Heart left ventricle (tissue), 13 donors: ENCODE measurements at regions not wholly inside any gene's neighbourhood (a gene's known extent, or its start where the extent isn't known, plus 50 kb on each side); places are given as distances from the start of the nearest gene placed in this dataset.

ENCODE experiments used
- POLR2A ChIP-seq, 2 donors: fragments of 450-650 bp; IDR thresholded peaks; one replicate each; pipeline ENCODE4 v1.6.1; 2017; ENCODE audit warnings: antibody characterized with exemption in 2 of 2, mild to moderate bottlenecking in 2 of 2, moderate library complexity in 2 of 2
- TF ChIP-seq, protein P1 (sequence below), 12 donors: fragments of 200-600 bp; sonication (generic) in 4 of 12; IDR thresholded peaks; one replicate each; pipeline versions ENCODE4 v1.5.0 to v1.8.0; 2018 to 2022; ENCODE audit warnings: antibody characterized with exemption in 12 of 12, mild to moderate bottlenecking in 5 of 12
- donor health status: ischemic (EF 13 %, LVEDD 7.1; RV severe dilation, severe dysfunction).
- donor health status: DM: no; HTN: yes; CAD: no.
- donor health status: DM: no; HTN: no; CAD: no.
- donor health status: ischemic (EF 25% LVEDD 6.9; RV normal size, moderate dysfunction).
- donor health status: ischemic (EF 25% LVEDD 5.7; RV mildly dilated, moderate dysfunction).
- donor health status: ischemic (EF 35%, LVEDD 5.7; RV mildly dilated, moderate dysfunction).
- donor health status: nonischemic (EF 11% LVEDD 7.7; RV severe dilation, severe dysfunction).
- donor health status: DM: yes; HTN: yes; CAD: no.
- donor health status: PGD.
- donor health status: ischemic (EF 29% LVEDD 5.4; RV normal size, mild dysfunction).
- donor health status: nonischemic (EF 23%, LVEDD 6.1; RV moderate dilation, normal function).

DNA sequence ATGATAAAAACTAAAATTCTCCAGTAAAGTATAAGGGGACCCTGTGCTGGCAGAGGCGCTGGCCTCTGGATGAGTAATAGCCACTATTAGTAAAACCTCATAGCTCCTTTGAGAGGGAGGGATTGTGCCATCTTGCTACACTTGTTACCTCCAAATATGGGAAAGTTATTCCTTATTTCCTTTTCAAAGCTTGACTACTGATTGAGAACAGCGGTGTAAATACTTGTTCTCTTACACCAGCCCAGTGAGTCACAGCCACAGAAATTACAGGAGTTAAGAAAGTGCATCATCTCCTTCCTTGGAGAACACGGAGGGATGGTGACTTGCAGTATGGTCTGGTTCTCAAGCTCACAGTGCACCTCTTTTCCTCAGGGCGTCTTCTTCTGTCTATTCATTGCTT lies 379.0 kb downstream of the EFNB2 start:
- TF ChIP-seq POLR2A (IDR thresholded peaks at IDR 0.05), result no peak
- TF ChIP-seq, protein P1, sequence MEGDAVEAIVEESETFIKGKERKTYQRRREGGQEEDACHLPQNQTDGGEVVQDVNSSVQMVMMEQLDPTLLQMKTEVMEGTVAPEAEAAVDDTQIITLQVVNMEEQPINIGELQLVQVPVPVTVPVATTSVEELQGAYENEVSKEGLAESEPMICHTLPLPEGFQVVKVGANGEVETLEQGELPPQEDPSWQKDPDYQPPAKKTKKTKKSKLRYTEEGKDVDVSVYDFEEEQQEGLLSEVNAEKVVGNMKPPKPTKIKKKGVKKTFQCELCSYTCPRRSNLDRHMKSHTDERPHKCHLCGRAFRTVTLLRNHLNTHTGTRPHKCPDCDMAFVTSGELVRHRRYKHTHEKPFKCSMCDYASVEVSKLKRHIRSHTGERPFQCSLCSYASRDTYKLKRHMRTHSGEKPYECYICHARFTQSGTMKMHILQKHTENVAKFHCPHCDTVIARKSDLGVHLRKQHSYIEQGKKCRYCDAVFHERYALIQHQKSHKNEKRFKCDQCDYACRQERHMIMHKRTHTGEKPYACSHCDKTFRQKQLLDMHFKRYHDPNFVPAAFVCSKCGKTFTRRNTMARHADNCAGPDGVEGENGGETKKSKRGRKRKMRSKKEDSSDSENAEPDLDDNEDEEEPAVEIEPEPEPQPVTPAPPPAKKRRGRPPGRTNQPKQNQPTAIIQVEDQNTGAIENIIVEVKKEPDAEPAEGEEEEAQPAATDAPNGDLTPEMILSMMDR (IDR thresholded peaks at IDR 0.05), result no peak
